GM12878 (cell line): ENCODE measurements at regions not wholly inside any gene's neighbourhood (a gene's known extent, or its start where the extent isn't known, plus 50 kb on each side); places are given as distances from the start of the nearest gene placed in this dataset.

Source experiments
- FOXK2 ChIP-seq: fragments of 450-650 bp; IDR thresholded peaks from 2 replicates; pipeline ENCODE4 v1.6.1; 2017; ENCODE audit warnings: mild to moderate bottlenecking, moderate library complexity
- MAX ChIP-seq: IDR thresholded peaks from 2 replicates; pipeline ENCODE4 v1.6.1; 2012; ENCODE audit warnings: low read depth, low read length, improper control_type of control experiment
- NBN ChIP-seq: fragments of 450-650 bp; IDR thresholded peaks from 2 replicates; pipeline ENCODE4 v1.6.1; 2016
- NFYA ChIP-seq: IDR thresholded peaks from 2 replicates; pipeline ENCODE4 v1.6.1; 2011; ENCODE audit warnings: low read depth, mild to moderate bottlenecking, low read length, improper control_type of control experiment, borderline replicate concordance
- NR2F1 ChIP-seq: fragments of 450-650 bp; conservative IDR thresholded peaks from 2 replicates; pipeline ENCODE4 v1.6.1; 2017; ENCODE audit warnings: mild to moderate bottlenecking
- TF ChIP-seq, protein P1 (sequence below), 3 experiments: IDR thresholded peaks in 2 of 3; conservative IDR thresholded peaks in 1 of 3; 2 replicates each; pipeline ENCODE4 v1.5.1; 2011; ENCODE audit warnings: low read depth in 3 of 3, low read length in 3 of 3, mild to moderate bottlenecking in 3 of 3, control low read depth in 2 of 3, moderate library complexity in 2 of 3, inconsistent platforms in 1 of 3, mixed read lengths in 1 of 3; ENCODE audit not compliant: control insufficient read depth in 2 of 3, insufficient read depth in 1 of 3; ENCODE audit errors: extremely low read depth in 1 of 3

DNA sequence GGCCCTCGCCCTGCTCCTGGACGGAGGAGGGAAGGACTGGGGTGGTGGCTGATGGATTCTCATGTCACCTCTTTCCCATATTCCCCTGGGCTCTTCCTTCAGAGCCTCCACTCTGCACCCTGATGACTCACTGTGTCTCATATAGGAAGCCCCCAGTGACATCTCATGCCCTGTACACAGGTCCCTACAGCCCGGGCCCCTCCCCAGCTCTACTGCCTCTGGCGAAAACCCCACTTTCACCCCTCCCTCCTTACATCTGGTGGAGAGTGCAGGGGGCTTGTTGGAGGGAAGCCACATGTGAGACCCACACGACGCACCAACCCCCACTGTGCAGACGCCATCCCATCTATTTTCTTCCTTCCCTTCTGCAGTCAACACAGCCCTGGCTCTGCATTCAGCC is 72.8 kb upstream of the ZNF479 start:
- TF ChIP-seq NBN (no peak), NR2F1 (no peak), MAX (no peak), FOXK2 (no peak), NFYA (no peak)
- TF ChIP-seq, protein P1, sequence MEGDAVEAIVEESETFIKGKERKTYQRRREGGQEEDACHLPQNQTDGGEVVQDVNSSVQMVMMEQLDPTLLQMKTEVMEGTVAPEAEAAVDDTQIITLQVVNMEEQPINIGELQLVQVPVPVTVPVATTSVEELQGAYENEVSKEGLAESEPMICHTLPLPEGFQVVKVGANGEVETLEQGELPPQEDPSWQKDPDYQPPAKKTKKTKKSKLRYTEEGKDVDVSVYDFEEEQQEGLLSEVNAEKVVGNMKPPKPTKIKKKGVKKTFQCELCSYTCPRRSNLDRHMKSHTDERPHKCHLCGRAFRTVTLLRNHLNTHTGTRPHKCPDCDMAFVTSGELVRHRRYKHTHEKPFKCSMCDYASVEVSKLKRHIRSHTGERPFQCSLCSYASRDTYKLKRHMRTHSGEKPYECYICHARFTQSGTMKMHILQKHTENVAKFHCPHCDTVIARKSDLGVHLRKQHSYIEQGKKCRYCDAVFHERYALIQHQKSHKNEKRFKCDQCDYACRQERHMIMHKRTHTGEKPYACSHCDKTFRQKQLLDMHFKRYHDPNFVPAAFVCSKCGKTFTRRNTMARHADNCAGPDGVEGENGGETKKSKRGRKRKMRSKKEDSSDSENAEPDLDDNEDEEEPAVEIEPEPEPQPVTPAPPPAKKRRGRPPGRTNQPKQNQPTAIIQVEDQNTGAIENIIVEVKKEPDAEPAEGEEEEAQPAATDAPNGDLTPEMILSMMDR (IDR thresholded peaks at IDR 0.05 in 2 of 3, conservative IDR thresholded peaks at IDR 0.05 in 1 of 3; ENCODE audit: control insufficient read depth in 2 of 3, extremely low read depth in 1 of 3, insufficient read depth in 1 of 3, low read depth in 3 of 3, low read length in 3 of 3): no peak
